ENCODE measurements at regions not wholly inside any gene's neighbourhood (a gene's known extent, or its start where the extent isn't known, plus 50 kb on each side); places are given as distances from the start of the nearest gene placed in this dataset.

DNA sequence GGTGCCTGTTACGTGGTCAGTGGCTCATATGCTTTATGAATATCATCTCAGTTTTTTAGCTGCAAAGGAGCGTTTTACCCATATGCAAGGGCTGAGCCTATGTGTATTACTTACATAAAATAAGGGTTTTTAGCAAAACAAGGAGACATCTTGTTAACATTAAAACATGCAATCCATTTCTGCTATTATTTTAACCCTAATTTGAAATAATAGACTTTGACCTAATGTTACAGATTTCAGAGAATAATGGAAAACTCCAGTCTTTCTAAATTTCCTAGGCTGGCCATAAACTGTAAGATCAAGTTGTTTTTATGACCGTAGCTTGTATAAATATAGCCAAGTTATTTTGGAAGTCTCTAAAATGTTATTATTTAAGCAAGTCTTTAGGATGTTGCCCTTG, 121.1 kb upstream of the SEMA6A start:
- ATAC-seq (ENCODE audit: insufficient number of reproducible peaks, low FRiP score, low read depth) (no peak), DNase-seq (ENCODE audit: low spot score) (no peak)
- TF ChIP-seq, protein P1, sequence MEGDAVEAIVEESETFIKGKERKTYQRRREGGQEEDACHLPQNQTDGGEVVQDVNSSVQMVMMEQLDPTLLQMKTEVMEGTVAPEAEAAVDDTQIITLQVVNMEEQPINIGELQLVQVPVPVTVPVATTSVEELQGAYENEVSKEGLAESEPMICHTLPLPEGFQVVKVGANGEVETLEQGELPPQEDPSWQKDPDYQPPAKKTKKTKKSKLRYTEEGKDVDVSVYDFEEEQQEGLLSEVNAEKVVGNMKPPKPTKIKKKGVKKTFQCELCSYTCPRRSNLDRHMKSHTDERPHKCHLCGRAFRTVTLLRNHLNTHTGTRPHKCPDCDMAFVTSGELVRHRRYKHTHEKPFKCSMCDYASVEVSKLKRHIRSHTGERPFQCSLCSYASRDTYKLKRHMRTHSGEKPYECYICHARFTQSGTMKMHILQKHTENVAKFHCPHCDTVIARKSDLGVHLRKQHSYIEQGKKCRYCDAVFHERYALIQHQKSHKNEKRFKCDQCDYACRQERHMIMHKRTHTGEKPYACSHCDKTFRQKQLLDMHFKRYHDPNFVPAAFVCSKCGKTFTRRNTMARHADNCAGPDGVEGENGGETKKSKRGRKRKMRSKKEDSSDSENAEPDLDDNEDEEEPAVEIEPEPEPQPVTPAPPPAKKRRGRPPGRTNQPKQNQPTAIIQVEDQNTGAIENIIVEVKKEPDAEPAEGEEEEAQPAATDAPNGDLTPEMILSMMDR (IDR thresholded peaks at IDR 0.05): no peak
- Histone ChIP-seq H3K27ac (no peak overlapping the region), H3K4me3 (no peak overlapping the region), H3K4me1 (ENCODE audit: control insufficient read depth in 1 of 2, low read depth in 2 of 2) (no peaks in the 10 kb centered on the region), H3K9me3 (no peaks in the 10 kb centered on the region), H3K27me3 (replicated peaks; ENCODE audit: insufficient read depth) (no peaks in the 10 kb centered on the region), H3K36me3 (no peaks in the 10 kb centered on the region)

GRCh38 chr5:116686438-116686837, 111.8 kb upstream of the SEMA6A start:
- TF ChIP-seq, protein P1 (IDR thresholded peaks at IDR 0.05): no peak

DNA sequence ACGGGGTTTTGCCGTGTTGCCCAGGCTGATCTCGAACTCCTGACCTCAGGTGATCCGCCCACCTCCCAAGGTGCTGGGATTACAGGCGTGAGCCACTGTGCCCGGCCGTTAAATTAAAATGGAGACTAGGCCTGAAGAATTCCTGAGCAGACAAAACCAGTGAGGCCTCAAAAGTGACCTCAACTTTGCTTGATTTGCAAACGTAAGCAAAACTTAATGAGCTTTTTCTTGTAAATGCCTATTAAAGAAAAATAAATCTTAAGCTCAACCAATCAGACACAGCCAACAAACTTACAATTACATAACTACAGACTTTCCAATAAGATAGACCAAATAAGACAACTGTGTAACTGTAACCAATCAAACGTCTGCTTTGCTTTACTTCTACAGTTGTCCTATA, 111.3 kb upstream of the SEMA6A start:
- H3K27ac ChIP-seq: no peak overlapping the region
- H3K36me3 ChIP-seq: no peaks in the 10 kb centered on the region
- TF ChIP-seq, protein P1 (IDR thresholded peaks at IDR 0.05): no peak
- H3K9me3 ChIP-seq: no peaks in the 10 kb centered on the region
- ATAC-seq (ENCODE audit: insufficient number of reproducible peaks, low FRiP score, low read depth) (no peak), DNase-seq (ENCODE audit: low spot score) (no peak)
- no peaks in the 10 kb centered on the region for H3K27me3 ChIP-seq (replicated peaks; ENCODE audit: insufficient read depth)
- H3K4me3 ChIP-seq: no peak overlapping the region
- H3K4me1 ChIP-seq (ENCODE audit: control insufficient read depth in 1 of 2, low read depth in 2 of 2): no peaks in the 10 kb centered on the region

More at GRCh38 chr5:116686438-116686837, 111.8 kb upstream of the SEMA6A start:
- Histone ChIP-seq H3K4me3 (no peak overlapping the region), H3K27me3 (replicated peaks; ENCODE audit: insufficient read depth) (no peaks in the 10 kb centered on the region), H3K4me1 (ENCODE audit: control insufficient read depth in 1 of 2, low read depth in 2 of 2) (no peaks in the 10 kb centered on the region), H3K9me3 (no peaks in the 10 kb centered on the region), H3K36me3 (no peaks in the 10 kb centered on the region), H3K27ac (no peak overlapping the region)
- DNase-seq (ENCODE audit: low spot score) (no peak), ATAC-seq (ENCODE audit: insufficient number of reproducible peaks, low FRiP score, low read depth) (no peak)

- Histone ChIP-seq H3K4me3 (no peak overlapping the region), H3K4me1 (ENCODE audit: control insufficient read depth in 1 of 2, low read depth in 2 of 2) (no peaks in the 10 kb centered on the region), H3K36me3 (no peaks in the 10 kb centered on the region), H3K27me3 (replicated peaks; ENCODE audit: insufficient read depth) (no peaks in the 10 kb centered on the region), H3K9me3 (no peaks in the 10 kb centered on the region), H3K27ac (no peak overlapping the region)
- no peak for ATAC-seq (ENCODE audit: insufficient number of reproducible peaks, low FRiP score, low read depth)
- DNase-seq (ENCODE audit: low spot score): no peak
- TF ChIP-seq, protein P1 (IDR thresholded peaks at IDR 0.05): no peak
These were observed 110.4 kb upstream of the SEMA6A start for GRCh38 chr5:116685069-116685468.

- Histone ChIP-seq H3K9me3 (no peaks in the 10 kb centered on the region), H3K36me3 (no peaks in the 10 kb centered on the region), H3K4me1 (ENCODE audit: control insufficient read depth in 1 of 2, low read depth in 2 of 2) (no peaks in the 10 kb centered on the region), H3K27me3 (replicated peaks; ENCODE audit: insufficient read depth) (no peaks in the 10 kb centered on the region), H3K4me3 (no peak overlapping the region), H3K27ac (no peak overlapping the region)
- TF ChIP-seq, protein P1 (IDR thresholded peaks at IDR 0.05): no peak
- DNase-seq (ENCODE audit: low spot score): no peak
- no peak for ATAC-seq (ENCODE audit: insufficient number of reproducible peaks, low FRiP score, low read depth)
These were observed 106.9 kb upstream of the SEMA6A start for GRCh38 chr5:116681334-116682013.

Data from thoracic aorta (tissue), 2 donors.